B cell (primary cell): ENCODE measurements at regions not wholly inside any gene's neighbourhood (a gene's known extent, or its start where the extent isn't known, plus 50 kb on each side); places are given as distances from the start of the nearest gene placed in this dataset.

Source experiments
- CTCF ChIP-seq: fragments of 200-600 bp; IDR thresholded peaks from one replicate; pipeline ENCODE4 v1.8.0; 2022; ENCODE audit warnings: antibody characterized with exemption, mild to moderate bottlenecking
- EZH2 ChIP-seq: IDR thresholded peaks from 2 replicates; pipeline ENCODE4 v1.6.1; 2012; ENCODE audit warnings: borderline replicate concordance, low read depth, mild to moderate bottlenecking, moderate library complexity, low read length; ENCODE audit not compliant: insufficient read depth, poor library complexity, severe bottlenecking

GRCh38 chr10:26647602-26648244 lies 49.8 kb upstream of the PDSS1 start:
- TF ChIP-seq CTCF (no peak), EZH2 (no peak)
